ENCODE measurements at regions not wholly inside any gene's neighbourhood (a gene's known extent, or its start where the extent isn't known, plus 50 kb on each side); places are given as distances from the start of the nearest gene placed in this dataset.

GRCh38 chr6:137725949-137726348, 141.1 kb upstream of the TNFAIP3 start:
- H3K4me3 ChIP-seq (ENCODE audit: low read depth, low read length), result no peak overlapping the region
- TF ChIP-seq CTCF (IDR thresholded peaks at IDR 0.05; ENCODE audit: low read depth, low read length), result no peak
- DNase-seq (ENCODE audit: low read depth, low spot score), result no peak
- in situ Hi-C loops (cut with HindIII; ENCODE audit: low sequenced_read_pairs), result no loop called here

DNA sequence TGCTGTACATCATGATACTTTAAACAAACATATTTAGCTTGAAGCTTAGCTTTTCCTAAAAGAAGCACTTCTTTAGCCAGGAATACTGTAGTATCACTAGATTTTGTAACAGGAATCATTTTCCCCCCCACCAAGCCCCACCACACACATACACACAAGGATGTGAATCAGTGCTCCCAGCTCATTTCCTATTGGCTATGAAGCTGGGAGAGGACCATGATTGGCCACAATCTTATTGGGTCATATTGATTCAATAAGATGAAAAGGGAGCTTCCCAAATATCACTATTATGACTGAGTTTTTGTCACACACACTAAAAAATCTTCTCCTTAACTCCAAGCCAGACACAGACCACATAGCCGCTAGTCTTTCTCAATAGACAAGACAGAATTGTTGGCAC, 140.5 kb upstream of the TNFAIP3 start:
- in situ Hi-C loops (cut with HindIII; ENCODE audit: low sequenced_read_pairs), result no loop called here
- H3K4me3 ChIP-seq (ENCODE audit: low read depth, low read length), result no peak overlapping the region
- TF ChIP-seq CTCF (IDR thresholded peaks at IDR 0.05; ENCODE audit: low read depth, low read length), result no peak

GRCh38 chr6:137727216-137727765, 139.8 kb upstream of the TNFAIP3 start:
- no peak overlapping the region for H3K4me3 ChIP-seq (ENCODE audit: low read depth, low read length)
- in situ Hi-C loops (cut with HindIII; ENCODE audit: low sequenced_read_pairs), result no loop called here
- no peak for DNase-seq (ENCODE audit: low read depth, low spot score)
- TF ChIP-seq CTCF (IDR thresholded peaks at IDR 0.05; ENCODE audit: low read depth, low read length), result no peak

More for the DNA sequence above, 140.5 kb upstream of the TNFAIP3 start:
- no peak for DNase-seq (ENCODE audit: low read depth, low spot score)

GRCh38 chr6:137728386-137729349, 138.4 kb upstream of the TNFAIP3 start:
- DNase-seq (ENCODE audit: low read depth, low spot score), result peak; percentile 62
- in situ Hi-C loops (cut with HindIII; ENCODE audit: low sequenced_read_pairs), result no loop called here
- TF ChIP-seq CTCF (IDR thresholded peaks at IDR 0.05; ENCODE audit: low read depth, low read length), result no peak
- H3K4me3 ChIP-seq (ENCODE audit: low read depth, low read length), result no peak overlapping the region

- in situ Hi-C loops (cut with HindIII; ENCODE audit: low sequenced_read_pairs), result no loop called here
- no peak overlapping the region for H3K4me3 ChIP-seq (ENCODE audit: low read depth, low read length)
- no peak for TF ChIP-seq CTCF (IDR thresholded peaks at IDR 0.05; ENCODE audit: low read depth, low read length)
- no peak for DNase-seq (ENCODE audit: low read depth, low spot score)
Observed at GRCh38 chr6:137729866-137730629, 137.0 kb upstream of the TNFAIP3 start.

GRCh38 chr6:137731600-137731959, 135.5 kb upstream of the TNFAIP3 start:
- TF ChIP-seq CTCF (IDR thresholded peaks at IDR 0.05; ENCODE audit: low read depth, low read length), result no peak
- DNase-seq (ENCODE audit: low read depth, low spot score), result no peak
- in situ Hi-C loops (cut with HindIII; ENCODE audit: low sequenced_read_pairs), result no loop called here
- H3K4me3 ChIP-seq (ENCODE audit: low read depth, low read length), result no peak overlapping the region
